HepG2 (cell line): ENCODE measurements at regions not wholly inside any gene's neighbourhood (a gene's known extent, or its start where the extent isn't known, plus 50 kb on each side); places are given as distances from the start of the nearest gene placed in this dataset.

ENCODE experiments used
- ATAC-seq: fragments of 200-7000 bp; cut with Tn5 transposase; 3 replicates; pipeline ENCODE4 v1.9.1; 2020; ENCODE audit warnings: mild to moderate bottlenecking, moderate library complexity
- BruUV-seq: library from RNA; stranded (reverse); fragments of 400-500 nt; replicated peaks from 2 replicates; lab custom pipeline; 2021; lab: Mats Ljungman, UMichigan
- CTCF ChIA-PET: fragments of 300-600 bp; formaldehyde crosslinking; extraction: SDS; loops from one replicate; lab custom pipeline; 2021; ENCODE audit warnings: low total read pairs, inconsistent platforms, low intra/inter-chr PET ratio; lab: Yijun Ruan, JAX
- POLR2A ChIA-PET: fragments of 350-600 bp; sonication (Branson Sonifier 250); formaldehyde crosslinking; loops from one replicate; lab custom pipeline; 2020; ENCODE audit warnings: antibody characterized with exemption, inconsistent platforms; lab: Yijun Ruan, JAX
- DNase-seq: peaks from one replicate; pipeline ENCODE4 v3.0.0-alpha.2; 2015; ENCODE audit warnings: low spot score
- FAIRE-seq: peaks from 3 replicates; lab custom pipeline; 2011; peaks lifted over from hg19 to GRCh38; lab: Jason Lieb, UNC
- H2AFZ ChIP-seq: one replicate; pipeline ENCODE4 v1.6.1; 2011; ENCODE audit warnings: low read length, inconsistent platforms
- H3K27ac ChIP-seq: fragments of 300-600 bp; 3 replicates; pipeline ENCODE4 v1.8.0; 2011; ENCODE audit warnings: mixed run types, mild to moderate bottlenecking, mixed read lengths, low read length, inconsistent platforms; ENCODE audit not compliant: insufficient read depth; ENCODE audit errors: extremely low read length
- H3K27me3 ChIP-seq, 2 experiments: fragments of 200-600 bp in 1 of 2; 2 replicates in 1 of 2; 3 replicates in 1 of 2; pipeline versions ENCODE4 v1.6.0 to v1.8.0; 2011; ENCODE audit warnings: low read length in 2 of 2, mild to moderate bottlenecking in 2 of 2, moderate library complexity in 2 of 2, inconsistent platforms in 1 of 2; ENCODE audit not compliant: insufficient read depth in 2 of 2, control insufficient read depth in 1 of 2
- H3K36me3 ChIP-seq, 2 experiments: fragments of 200-600 bp in 1 of 2; replicated peaks in 1 of 2; 2 replicates in 1 of 2; 3 replicates in 1 of 2; pipeline versions ENCODE4 v1.5.1 to v1.8.0; 2011; ENCODE audit warnings: low read length in 2 of 2, inconsistent platforms in 1 of 2; ENCODE audit not compliant: insufficient read depth in 2 of 2, control insufficient read depth in 1 of 2
- H3K4me1 ChIP-seq: 2 replicates; pipeline ENCODE4 v1.5.1; 2012; ENCODE audit warnings: low read length, inconsistent platforms; ENCODE audit not compliant: insufficient read depth
- H3K4me2 ChIP-seq: 2 replicates; pipeline ENCODE4 v1.6.0; 2011; ENCODE audit warnings: low read depth, low read length, inconsistent platforms
- H3K4me3 ChIP-seq, 3 experiments: fragments of 200-600 bp in 1 of 3; sonication (generic), shearing (Covaris generic) in 1 of 3; replicated peaks in 1 of 3; 2 replicates each; pipeline ENCODE4 v1.5.1; 2011 to 2016; ENCODE audit warnings: low read length in 3 of 3, inconsistent platforms in 2 of 3, low read depth in 2 of 3, mild to moderate bottlenecking in 2 of 3, control low read depth in 1 of 3, mixed read lengths in 1 of 3; ENCODE audit not compliant: insufficient read depth in 1 of 3
- H3K79me2 ChIP-seq: one replicate; pipeline ENCODE4 v1.6.1; 2011; ENCODE audit warnings: low read length, inconsistent platforms; ENCODE audit not compliant: insufficient read depth
- H3K9ac ChIP-seq: 2 replicates; pipeline ENCODE4 v1.6.0; 2011; ENCODE audit warnings: mild to moderate bottlenecking, low read depth, low read length, inconsistent platforms; ENCODE audit not compliant: insufficient read depth
- H3K9me3 ChIP-seq: 2 replicates; pipeline ENCODE4 v1.5.1; 2012; ENCODE audit warnings: mild to moderate bottlenecking, low read length
- H4K20me1 ChIP-seq: 2 replicates; pipeline ENCODE4 v1.6.0; 2011; ENCODE audit warnings: inconsistent platforms, mild to moderate bottlenecking, low read length, moderate library complexity; ENCODE audit not compliant: insufficient read depth
- E2F5 ChIP-seq: sonication (generic); formaldehyde crosslinking; conservative IDR thresholded peaks from 2 replicates; pipeline ENCODE4 v1.4.0; 2020; ENCODE audit warnings: missing genetic modification reagents
- FUBP1 ChIP-seq: sonication (generic); formaldehyde crosslinking; IDR thresholded peaks from 2 replicates; pipeline ENCODE4 v1.5.1; 2020; ENCODE audit warnings: missing genetic modification reagents, mild to moderate bottlenecking, borderline replicate concordance
- HIC2 ChIP-seq: sonication (generic); formaldehyde crosslinking; IDR thresholded peaks from 2 replicates; pipeline ENCODE4 v1.9.0; 2022; ENCODE audit warnings: low read depth, missing genetic modification reagents
- KLF13 ChIP-seq: sonication (generic); formaldehyde crosslinking; IDR thresholded peaks from 2 replicates; pipeline ENCODE4 v1.4.0; 2020; ENCODE audit warnings: mild to moderate bottlenecking, missing genetic modification reagents
- NFRKB ChIP-seq: fragments of 450-650 bp; IDR thresholded peaks from 2 replicates; pipeline ENCODE4 v1.6.1; 2017
- RCOR2 ChIP-seq: IDR thresholded peaks from 2 replicates; pipeline ENCODE4 v1.6.1; 2016; ENCODE audit warnings: missing biosample characterization, missing genetic modification reagents
- SMC3 ChIP-seq: IDR thresholded peaks from 2 replicates; pipeline ENCODE4 v1.6.1; 2011; ENCODE audit warnings: low read length, improper control_type of control experiment
- TFAP4 ChIP-seq: sonication (generic); IDR thresholded peaks from 2 replicates; pipeline ENCODE4 v1.6.1; 2016; ENCODE audit warnings: low read depth, borderline replicate concordance
- ZNF34 ChIP-seq: sonication (generic); formaldehyde crosslinking; IDR thresholded peaks from 2 replicates; pipeline ENCODE4 v1.4.0; 2020; ENCODE audit warnings: mild to moderate bottlenecking, missing genetic modification reagents, borderline replicate concordance
- ZNF362 ChIP-seq: sonication (generic); formaldehyde crosslinking; IDR thresholded peaks from 2 replicates; pipeline ENCODE4 v1.4.0; 2020; ENCODE audit warnings: missing genetic modification reagents, mild to moderate bottlenecking, borderline replicate concordance
- ZNF557 ChIP-seq: sonication (generic); formaldehyde crosslinking; IDR thresholded peaks from 2 replicates; pipeline ENCODE4 v1.4.0; 2020; ENCODE audit warnings: missing genetic modification reagents
- WGBS: methylation state at CpG from one replicate; pipeline ENCODE4 v1.1.6; 2017; ENCODE audit warnings: low lambda C conversion rate; 5-methylcytosine and 5-hydroxymethylcytosine counted together
- in situ Hi-C: cut with HindIII; loops from 2 replicates; pipeline ENCODE4 v1.10.0; 2017; ENCODE audit warnings: low pct_unique_long_range_greater_than_20kb; ENCODE audit not compliant: extremely low pct_ligation_motif_present
- intact Hi-C: fragments of 100-400 bp; cut with micrococcal nuclease; formaldehyde crosslinking; loops from one replicate; pipeline ENCODE4 v1.10.0; 2022; ENCODE audit not compliant: unreplicated experiment

GRCh38 chr14:46256381-46256780 is 395.2 kb downstream of the RPL10L start:
- TF ChIP-seq ZNF362 (CRISPR knock-in tag): no peak
- no peak for TF ChIP-seq KLF13 (CRISPR knock-in tag)
- no peak for TF ChIP-seq TFAP4
- no peak for TF ChIP-seq SMC3
- TF ChIP-seq RCOR2 (CRISPR knock-in tag): no peak
- TF ChIP-seq ZNF557 (CRISPR knock-in tag): no peak
- TF ChIP-seq NFRKB: no peak
- ChIA-PET POLR2A (no interaction called here), CTCF (no interaction called here)
- no TSS peak for BruUV-seq
- H3K4me1 ChIP-seq: no peaks in the 10 kb centered on the region
- no peaks in the 10 kb centered on the region for H3K36me3 ChIP-seq
- H3K9me3 ChIP-seq: no peaks in the 10 kb centered on the region
- no peak overlapping the region for H3K4me2 ChIP-seq
- DNase-seq (no peak), FAIRE-seq (no peak), ATAC-seq (no peak)
- in situ Hi-C loops (no loop called here), intact Hi-C loops (no loop called here)
- 2% methylated on average over 3 of the region's 3 CpGs for WGBS
- H2AFZ ChIP-seq: no peak overlapping the region
- H3K9ac ChIP-seq: no peak overlapping the region
- no peaks in the 10 kb centered on the region for H3K79me2 ChIP-seq
- H3K27ac ChIP-seq: no peak overlapping the region
- H3K27me3 ChIP-seq: no peaks in the 10 kb centered on the region
- H3K4me3 ChIP-seq: no peak overlapping the region
- no peaks in the 10 kb centered on the region for H4K20me1 ChIP-seq

GRCh38 chr14:46250113-46250703 is 401.4 kb downstream of the RPL10L start:
- Histone ChIP-seq H3K4me2 (no peak overlapping the region), H2AFZ (no peak overlapping the region), H3K27me3 (no peaks in the 10 kb centered on the region), H3K79me2 (no peaks in the 10 kb centered on the region), H3K9me3 (no peaks in the 10 kb centered on the region), H3K36me3 (no peaks in the 10 kb centered on the region), H3K4me1 (no peaks in the 10 kb centered on the region), H4K20me1 (no peaks in the 10 kb centered on the region), H3K4me3 (no peak overlapping the region), H3K27ac (no peak overlapping the region), H3K9ac (no peak overlapping the region)
- POLR2A ChIA-PET: no interaction called here
- no TSS peak for BruUV-seq
- FAIRE-seq: no peak
- in situ Hi-C loops (no loop called here), intact Hi-C loops (loop anchor here (1.0 kb wide), 1 partner anchor 94 kb away; no protein-coding TSS in a partner anchor)
- ATAC-seq: no peak
- DNase-seq: peak; percentile 2
- CTCF ChIA-PET: no interaction called here
- TF ChIP-seq HIC2: no peak
- no peak for TF ChIP-seq E2F5 (CRISPR knock-in tag)
- TF ChIP-seq FUBP1 (CRISPR knock-in tag): no peak
- no peak for TF ChIP-seq ZNF34 (CRISPR knock-in tag)
